SK-N-SH (cell line): ENCODE measurements at regions not wholly inside any gene's neighbourhood (a gene's known extent, or its start where the extent isn't known, plus 50 kb on each side); places are given as distances from the start of the nearest gene placed in this dataset.

Experiments used
- CTCF ChIA-PET: fragments of 300-600, 350-600 bp; formaldehyde crosslinking; extraction: SDS; loops from one replicate; lab custom pipeline; 2021; lab: Yijun Ruan, JAX
- POLR2A ChIA-PET: fragments of 350-600 bp; sonication (Branson Sonifier 250); formaldehyde crosslinking; extraction: SDS; loops from one replicate; lab custom pipeline; 2020; ENCODE audit warnings: antibody characterized with exemption, inconsistent platforms; lab: Yijun Ruan, JAX
- DNase-seq: peaks from one replicate; pipeline ENCODE4 v3.0.0; 2012
- H2AFZ ChIP-seq: fragments of 200-600 bp; sonication (generic); 2 replicates; pipeline ENCODE4 v1.8.1; 2016; ENCODE audit warnings: antibody characterized with exemption, mild to moderate bottlenecking, low read depth
- H3F3A ChIP-seq: fragments of 200-600 bp; sonication (generic); replicated peaks from 2 replicates; pipeline ENCODE3; 2016; ENCODE audit warnings: antibody characterized with exemption, mild to moderate bottlenecking; ENCODE audit not compliant: insufficient read depth
- H3K27ac ChIP-seq, 2 experiments: fragments of 200-500 bp in 1 of 2; fragments of 200-600 bp in 1 of 2; sonication (Bioruptor generic) in 1 of 2; sonication (generic), shearing (Covaris generic) in 1 of 2; 2 replicates each; pipeline versions ENCODE4 v1.5.1 to v1.6.1; 2014 to 2016; ENCODE audit warnings: low read depth in 2 of 2, inconsistent platforms in 1 of 2, low read length in 1 of 2, mild to moderate bottlenecking in 1 of 2, mixed read lengths in 1 of 2
- H3K27me3 ChIP-seq: fragments of 200-600 bp; sonication (generic), shearing (Covaris generic); 2 replicates; pipeline ENCODE4 v1.6.1; 2016; ENCODE audit warnings: mixed run types; ENCODE audit not compliant: insufficient read depth
- H3K36me3 ChIP-seq, 2 experiments: fragments of 200-500 bp in 1 of 2; fragments of 200-600 bp in 1 of 2; sonication (Bioruptor generic) in 1 of 2; sonication (generic) in 1 of 2; replicated peaks in 1 of 2; 2 replicates each; pipeline versions ENCODE3 to v1.5.1; 2014 to 2016; ENCODE audit warnings: low read length in 1 of 2, mild to moderate bottlenecking in 1 of 2; ENCODE audit not compliant: insufficient read depth in 2 of 2, control insufficient read depth in 1 of 2
- H3K4me1 ChIP-seq, 2 experiments: fragments of 200-500 bp in 1 of 2; fragments of 200-600 bp in 1 of 2; sonication (Bioruptor generic) in 1 of 2; sonication (generic), shearing (Covaris generic) in 1 of 2; 2 replicates each; pipeline versions ENCODE4 v1.5.1 to v1.6.1; 2014 to 2016; ENCODE audit warnings: low read depth in 1 of 2, low read length in 1 of 2, mixed run types in 1 of 2; ENCODE audit not compliant: insufficient read depth in 2 of 2, control insufficient read depth in 1 of 2
- H3K4me2 ChIP-seq: fragments of 200-600 bp; sonication (generic), shearing (Covaris generic); 2 replicates; pipeline ENCODE4 v1.6.1; 2017; ENCODE audit warnings: mixed run types
- H3K4me3 ChIP-seq, 2 experiments: fragments of 200-500 bp in 1 of 2; fragments of 200-600 bp in 1 of 2; sonication (Bioruptor generic) in 1 of 2; sonication (generic), shearing (Covaris generic) in 1 of 2; 2 replicates each; pipeline versions ENCODE4 v1.5.1 to v1.8.1; 2014 to 2016; ENCODE audit warnings: low read depth in 2 of 2, inconsistent platforms in 1 of 2, low read length in 1 of 2, mild to moderate bottlenecking in 1 of 2, mixed read lengths in 1 of 2, moderate library complexity in 1 of 2
- H3K79me2 ChIP-seq: fragments of 200-600 bp; sonication (generic); 2 replicates; pipeline ENCODE4 v1.8.1; 2017; ENCODE audit warnings: mild to moderate bottlenecking; ENCODE audit not compliant: insufficient read depth
- H3K9ac ChIP-seq: fragments of 200-600 bp; sonication (generic); 2 replicates; pipeline ENCODE4 v1.6.1; 2017; ENCODE audit warnings: mixed run types
- H3K9me2 ChIP-seq: fragments of 200-600 bp; sonication (generic); 2 replicates; pipeline ENCODE4 v1.6.1; 2017; ENCODE audit warnings: mixed run types
- H3K9me3 ChIP-seq: fragments of 200-600 bp; sonication (generic); 2 replicates; pipeline ENCODE4 v1.6.1; 2017; ENCODE audit warnings: mixed run types, mild to moderate bottlenecking, moderate library complexity
- H4K20me1 ChIP-seq: fragments of 200-600 bp; sonication (generic); 2 replicates; pipeline ENCODE4 v1.6.1; 2017; ENCODE audit warnings: mild to moderate bottlenecking, mixed run types; ENCODE audit not compliant: insufficient read depth
- CHD2 ChIP-seq: fragments of 150-350 bp; IDR thresholded peaks from 2 replicates; pipeline ENCODE4 v1.6.1; 2018; ENCODE audit warnings: low read length; ENCODE audit not compliant: partially characterized antibody
- EP300 ChIP-seq, 2 experiments: IDR thresholded peaks; 2 replicates each; pipeline versions ENCODE4 v1.4.0 to v1.6.1; 2012; ENCODE audit warnings: borderline replicate concordance in 1 of 2, low read depth in 1 of 2, low read length in 1 of 2
- FOXM1 ChIP-seq: IDR thresholded peaks from 2 replicates; pipeline ENCODE4 v1.4.0; 2012; ENCODE audit warnings: low read depth, mild to moderate bottlenecking
- GABPA ChIP-seq: IDR thresholded peaks from 2 replicates; pipeline ENCODE4 v1.4.0; 2012; ENCODE audit warnings: low read depth, mild to moderate bottlenecking
- GATA2 ChIP-seq: sonication (generic); formaldehyde crosslinking; IDR thresholded peaks from 2 replicates; pipeline ENCODE4 v1.5.0; 2020; ENCODE audit warnings: mild to moderate bottlenecking, missing genetic modification reagents
- IRF3 ChIP-seq: fragments of 150-350 bp; IDR thresholded peaks from 2 replicates; pipeline ENCODE4 v1.6.1; 2016; ENCODE audit warnings: mild to moderate bottlenecking, low read depth, low read length
- MEF2A ChIP-seq: IDR thresholded peaks from 2 replicates; pipeline ENCODE4 v1.4.0; 2012; ENCODE audit warnings: low read depth, borderline replicate concordance
- NRF1 ChIP-seq: IDR thresholded peaks from 2 replicates; pipeline ENCODE4 v1.6.1; 2012; ENCODE audit warnings: low read depth, mild to moderate bottlenecking, low read length
- POLR2AphosphoS5 ChIP-seq: IDR thresholded peaks from 2 replicates; pipeline ENCODE4 v1.6.1; 2012; ENCODE audit warnings: low read depth, low read length
- RAD21 ChIP-seq: IDR thresholded peaks from 2 replicates; pipeline ENCODE4 v1.6.1; 2012; ENCODE audit warnings: mild to moderate bottlenecking, low read length
- RCOR1 ChIP-seq: fragments of 150-350 bp; IDR thresholded peaks from 2 replicates; pipeline ENCODE4 v1.6.1; 2017; ENCODE audit warnings: antibody characterized with exemption, low read length
- RFX5 ChIP-seq: IDR thresholded peaks from 2 replicates; pipeline ENCODE4 v1.6.1; 2012; ENCODE audit warnings: mild to moderate bottlenecking, improper control_type of control experiment, low read length
- RXRA ChIP-seq: IDR thresholded peaks from 2 replicates; pipeline ENCODE4 v1.4.0; 2012; ENCODE audit warnings: low read depth, mild to moderate bottlenecking, borderline replicate concordance
- SIN3A ChIP-seq: IDR thresholded peaks from 2 replicates; pipeline ENCODE4 v1.6.1; 2012; ENCODE audit warnings: low read depth, mild to moderate bottlenecking, low read length, moderate library complexity, borderline replicate concordance
- TAF1 ChIP-seq: IDR thresholded peaks from 2 replicates; pipeline ENCODE4 v1.6.1; 2012; ENCODE audit warnings: low read depth, mild to moderate bottlenecking, low read length, moderate library complexity, borderline replicate concordance
- ZBTB33 ChIP-seq: IDR thresholded peaks from 2 replicates; pipeline ENCODE4 v1.4.0; 2012; ENCODE audit warnings: low read depth, borderline replicate concordance
- WGBS: methylation state at CpG from one replicate; pipeline ENCODE4 v1.1.6; 2017; ENCODE audit warnings: low lambda C conversion rate; 5-methylcytosine and 5-hydroxymethylcytosine counted together
- TF ChIP-seq, protein P1 (sequence below): IDR thresholded peaks from 2 replicates; pipeline ENCODE4 v1.6.1; 2012; ENCODE audit warnings: mild to moderate bottlenecking, low read depth, low read length, moderate library complexity

- no peaks in the 10 kb centered on the region; a peak in 1 of 4 replicates for H3K4me1 ChIP-seq
- H3K4me3 ChIP-seq = no peak overlapping the region
- ChIA-PET POLR2A (interaction anchor here (0.5 kb wide), 1 partner anchor 39 kb away, joined by 3 read pairs; no protein-coding TSS in a partner anchor), CTCF (interaction anchor here (0.7 to 1.3 kb wide), 3 partner anchors 12 to 736 kb away, joined by 3 to 4 read pairs (median 4); no protein-coding TSS in a partner anchor)
- H4K20me1 ChIP-seq = no peaks in the 10 kb centered on the region
- no peaks in the 10 kb centered on the region for H3K9me3 ChIP-seq
- H3K9me2 ChIP-seq = no peaks in the 10 kb centered on the region
- WGBS = 27% methylated on average over 16 of the region's 16 CpGs
- H3K9ac ChIP-seq = no peak overlapping the region
- DNase-seq = peak; percentile 55
- no peaks in the 10 kb centered on the region for H3F3A ChIP-seq
- no peak overlapping the region for H3K27ac ChIP-seq
- H2AFZ ChIP-seq = no peak overlapping the region
- no peak overlapping the region for H3K4me2 ChIP-seq
- no peaks in the 10 kb centered on the region for H3K27me3 ChIP-seq
- TF ChIP-seq GATA2 (CRISPR knock-in tag) = peak; percentile 86
- no peak for TF ChIP-seq RXRA
- TF ChIP-seq CHD2 = no peak
- no peak for TF ChIP-seq FOXM1
- TF ChIP-seq RCOR1 = peak; percentile 68; the same call in 1 of the 2 replicates
- no peak for TF ChIP-seq IRF3
- TF ChIP-seq POLR2AphosphoS5 = no peak
- TF ChIP-seq TAF1 = no peak
- TF ChIP-seq MEF2A = no peak
- no peak for TF ChIP-seq RFX5
- TF ChIP-seq, protein P1, sequence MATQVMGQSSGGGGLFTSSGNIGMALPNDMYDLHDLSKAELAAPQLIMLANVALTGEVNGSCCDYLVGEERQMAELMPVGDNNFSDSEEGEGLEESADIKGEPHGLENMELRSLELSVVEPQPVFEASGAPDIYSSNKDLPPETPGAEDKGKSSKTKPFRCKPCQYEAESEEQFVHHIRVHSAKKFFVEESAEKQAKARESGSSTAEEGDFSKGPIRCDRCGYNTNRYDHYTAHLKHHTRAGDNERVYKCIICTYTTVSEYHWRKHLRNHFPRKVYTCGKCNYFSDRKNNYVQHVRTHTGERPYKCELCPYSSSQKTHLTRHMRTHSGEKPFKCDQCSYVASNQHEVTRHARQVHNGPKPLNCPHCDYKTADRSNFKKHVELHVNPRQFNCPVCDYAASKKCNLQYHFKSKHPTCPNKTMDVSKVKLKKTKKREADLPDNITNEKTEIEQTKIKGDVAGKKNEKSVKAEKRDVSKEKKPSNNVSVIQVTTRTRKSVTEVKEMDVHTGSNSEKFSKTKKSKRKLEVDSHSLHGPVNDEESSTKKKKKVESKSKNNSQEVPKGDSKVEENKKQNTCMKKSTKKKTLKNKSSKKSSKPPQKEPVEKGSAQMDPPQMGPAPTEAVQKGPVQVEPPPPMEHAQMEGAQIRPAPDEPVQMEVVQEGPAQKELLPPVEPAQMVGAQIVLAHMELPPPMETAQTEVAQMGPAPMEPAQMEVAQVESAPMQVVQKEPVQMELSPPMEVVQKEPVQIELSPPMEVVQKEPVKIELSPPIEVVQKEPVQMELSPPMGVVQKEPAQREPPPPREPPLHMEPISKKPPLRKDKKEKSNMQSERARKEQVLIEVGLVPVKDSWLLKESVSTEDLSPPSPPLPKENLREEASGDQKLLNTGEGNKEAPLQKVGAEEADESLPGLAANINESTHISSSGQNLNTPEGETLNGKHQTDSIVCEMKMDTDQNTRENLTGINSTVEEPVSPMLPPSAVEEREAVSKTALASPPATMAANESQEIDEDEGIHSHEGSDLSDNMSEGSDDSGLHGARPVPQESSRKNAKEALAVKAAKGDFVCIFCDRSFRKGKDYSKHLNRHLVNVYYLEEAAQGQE = no peak
- no peak for TF ChIP-seq SIN3A
- TF ChIP-seq ZBTB33 = no peak
- no peak for TF ChIP-seq NRF1
- no peak for TF ChIP-seq EP300 (IDR thresholded peaks at IDR 0.05; ENCODE audit: borderline replicate concordance in 1 of 2, low read depth in 1 of 2, low read length in 1 of 2)
- no peak for TF ChIP-seq GABPA
- no peak for TF ChIP-seq RAD21
- no peaks in the 10 kb centered on the region for H3K79me2 ChIP-seq
- H3K36me3 ChIP-seq = no peaks in the 10 kb centered on the region
Observed at GRCh38 chr10:123512901-123513775, 153.0 kb upstream of the GPR26 start.
